Fibroblast of lung (primary cell): ENCODE measurements at regions not wholly inside any gene's neighbourhood (a gene's known extent, or its start where the extent isn't known, plus 50 kb on each side); places are given as distances from the start of the nearest gene placed in this dataset.

Experiments
- EZH2 ChIP-seq: IDR thresholded peaks from 2 replicates; pipeline ENCODE4 v1.5.1; 2012; ENCODE audit warnings: low read length, control low read depth, mild to moderate bottlenecking; ENCODE audit errors: missing control alignments
- TF ChIP-seq, protein P1 (sequence below), 2 donors: IDR thresholded peaks in 1 of 2; conservative IDR thresholded peaks in 1 of 2; 1 replicate in 1 of 2; 2 replicates in 1 of 2; pipeline ENCODE4 v1.5.1; 2011 to 2012; ENCODE audit warnings: low read length in 2 of 2, control low read depth in 1 of 2, inconsistent platforms in 1 of 2, low read depth in 1 of 2, mild to moderate bottlenecking in 1 of 2

DNA sequence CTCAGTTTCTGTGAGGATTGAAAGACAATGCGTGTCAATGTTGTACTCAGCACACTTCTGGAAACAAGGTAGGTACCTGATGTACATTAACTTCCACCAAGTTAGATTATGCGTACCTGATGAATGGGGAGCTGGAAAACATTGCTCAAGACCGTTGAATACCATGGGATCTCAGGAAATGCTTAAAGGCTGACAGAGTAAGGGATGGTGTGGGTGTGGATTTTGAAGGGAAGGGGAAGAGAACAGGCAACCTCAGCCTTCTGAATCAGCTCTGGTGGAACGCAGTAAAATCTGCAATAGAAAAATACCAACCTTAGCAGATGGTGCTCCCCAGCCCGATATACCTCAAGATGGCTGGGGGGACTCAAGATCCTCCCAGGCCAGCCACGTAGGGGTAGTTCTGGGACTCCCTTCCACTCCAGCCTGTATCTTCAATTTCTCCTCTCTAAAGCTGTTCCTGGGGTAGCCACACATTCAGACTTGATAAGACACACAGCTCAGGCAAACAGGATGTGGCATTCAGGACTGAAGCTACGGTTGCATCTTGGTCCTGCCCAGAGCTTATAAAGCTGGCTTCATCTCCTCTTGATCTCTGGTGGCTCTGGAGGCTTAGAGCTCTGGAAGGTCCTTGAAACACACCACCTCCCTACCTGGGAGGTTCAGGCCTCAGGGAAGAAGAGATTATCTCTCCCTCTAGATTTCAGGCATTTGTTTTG, 111.8 kb downstream of the CTNND1 start:
- TF ChIP-seq, protein P1, sequence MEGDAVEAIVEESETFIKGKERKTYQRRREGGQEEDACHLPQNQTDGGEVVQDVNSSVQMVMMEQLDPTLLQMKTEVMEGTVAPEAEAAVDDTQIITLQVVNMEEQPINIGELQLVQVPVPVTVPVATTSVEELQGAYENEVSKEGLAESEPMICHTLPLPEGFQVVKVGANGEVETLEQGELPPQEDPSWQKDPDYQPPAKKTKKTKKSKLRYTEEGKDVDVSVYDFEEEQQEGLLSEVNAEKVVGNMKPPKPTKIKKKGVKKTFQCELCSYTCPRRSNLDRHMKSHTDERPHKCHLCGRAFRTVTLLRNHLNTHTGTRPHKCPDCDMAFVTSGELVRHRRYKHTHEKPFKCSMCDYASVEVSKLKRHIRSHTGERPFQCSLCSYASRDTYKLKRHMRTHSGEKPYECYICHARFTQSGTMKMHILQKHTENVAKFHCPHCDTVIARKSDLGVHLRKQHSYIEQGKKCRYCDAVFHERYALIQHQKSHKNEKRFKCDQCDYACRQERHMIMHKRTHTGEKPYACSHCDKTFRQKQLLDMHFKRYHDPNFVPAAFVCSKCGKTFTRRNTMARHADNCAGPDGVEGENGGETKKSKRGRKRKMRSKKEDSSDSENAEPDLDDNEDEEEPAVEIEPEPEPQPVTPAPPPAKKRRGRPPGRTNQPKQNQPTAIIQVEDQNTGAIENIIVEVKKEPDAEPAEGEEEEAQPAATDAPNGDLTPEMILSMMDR (conservative IDR thresholded peaks at IDR 0.05 in 1 of 2, IDR thresholded peaks at IDR 0.05 in 1 of 2; ENCODE audit: low read depth in 1 of 2, low read length in 2 of 2), result no peak
- no peak for TF ChIP-seq EZH2
